DMS 273 (cell line): ENCODE measurements at regions not wholly inside any gene's neighbourhood (a gene's known extent, or its start where the extent isn't known, plus 50 kb on each side); places are given as distances from the start of the nearest gene placed in this dataset.
"Not testable (repeated sequence)": the region's sequence is repeated elsewhere in the genome, so short reads cannot be mapped to it uniquely, and the experiment has no call there.

Experiments
- DNase-seq: peaks from one replicate; lab custom pipeline; 2025; ENCODE audit not compliant: unreplicated experiment; lab: John Stamatoyannopoulos, UW

GRCh38 chr2:145927131-145927950, 1407.4 kb upstream of the ZEB2 start:
- DNase-seq, result no peak

- no peak for DNase-seq
Observed at GRCh38 chr2:145925591-145925990, 1405.7 kb upstream of the ZEB2 start.

- no peak for DNase-seq
Observed at GRCh38 chr2:145919477-145919876, 1399.6 kb upstream of the ZEB2 start.

GRCh38 chr2:145918951-145919350, 1399.0 kb upstream of the ZEB2 start:
- no peak for DNase-seq

GRCh38 chr2:145916799-145917198, 1396.9 kb upstream of the ZEB2 start:
- no peak for DNase-seq

- no peak for DNase-seq
Observed at GRCh38 chr2:145914716-145915115, 1394.8 kb upstream of the ZEB2 start.

- DNase-seq, result no peak
Observed at GRCh38 chr2:145910416-145910815, 1390.5 kb upstream of the ZEB2 start.

GRCh38 chr2:145909766-145910165, 1389.8 kb upstream of the ZEB2 start:
- no peak for DNase-seq

GRCh38 chr2:145909175-145909755, 1389.3 kb upstream of the ZEB2 start:
- DNase-seq, result no peak

GRCh38 chr2:145906354-145906753, 1386.4 kb upstream of the ZEB2 start:
- DNase-seq, result no peak

GRCh38 chr2:145905371-145905770, 1385.5 kb upstream of the ZEB2 start:
- DNase-seq, result no peak

- no peak for DNase-seq
Observed at GRCh38 chr2:145897151-145897550, 1377.2 kb upstream of the ZEB2 start.

GRCh38 chr2:145887915-145888314, 1368.0 kb upstream of the ZEB2 start:
- no peak for DNase-seq

- DNase-seq, result not testable (repeated sequence)
Observed at GRCh38 chr2:145880997-145881396, 1361.1 kb upstream of the ZEB2 start.

- DNase-seq, result no peak
Observed at GRCh38 chr2:145875016-145875415, 1355.1 kb upstream of the ZEB2 start.

- DNase-seq, result peak; percentile 12
Observed at GRCh38 chr2:145874466-145874865, 1354.5 kb upstream of the ZEB2 start.

GRCh38 chr2:145864501-145864900, 1344.6 kb upstream of the ZEB2 start:
- DNase-seq, result no peak

- DNase-seq, result no peak
Observed at GRCh38 chr2:145861940-145862339, 1342.0 kb upstream of the ZEB2 start.

- no peak for DNase-seq
Observed at GRCh38 chr2:145860083-145860482, 1340.2 kb upstream of the ZEB2 start.

GRCh38 chr2:145855142-145855541, 1335.2 kb upstream of the ZEB2 start:
- DNase-seq, result no peak

- DNase-seq, result no peak
Observed at GRCh38 chr2:145854039-145854755, 1334.3 kb upstream of the ZEB2 start.

GRCh38 chr2:145851730-145852129, 1331.8 kb upstream of the ZEB2 start:
- no peak for DNase-seq
